K562 (cell line): ENCODE measurements at regions not wholly inside any gene's neighbourhood (a gene's known extent, or its start where the extent isn't known, plus 50 kb on each side); places are given as distances from the start of the nearest gene placed in this dataset.

ENCODE experiments used
- BCLAF1 ChIP-seq, 2 experiments: fragments of 450-650 bp in 1 of 2; IDR thresholded peaks; 2 replicates each; pipeline ENCODE4 v1.6.1; 2011 to 2017; ENCODE audit warnings: low read depth in 2 of 2, antibody characterized with exemption in 1 of 2, borderline replicate concordance in 1 of 2, low read length in 1 of 2, mild to moderate bottlenecking in 1 of 2, mixed read lengths in 1 of 2; ENCODE audit not compliant: control insufficient read depth in 1 of 2
- DIDO1 ChIP-seq: fragments of 450-650 bp; IDR thresholded peaks from 2 replicates; pipeline ENCODE4 v1.6.1; 2016; ENCODE audit warnings: low read depth, missing biosample characterization, missing genetic modification characterization
- ETV1 ChIP-seq: fragments of 450-650 bp; conservative IDR thresholded peaks from 2 replicates; pipeline ENCODE4 v1.6.1; 2016; ENCODE audit warnings: missing genetic modification characterization, control low read depth, low read depth, missing compliant biosample characterization
- FOXP4 ChIP-seq: sonication (generic); formaldehyde crosslinking; IDR thresholded peaks from 2 replicates; pipeline ENCODE4 v1.8.0; 2022; ENCODE audit warnings: mild to moderate bottlenecking, missing genetic modification reagents, borderline replicate concordance
- GATA2 ChIP-seq: sonication (generic); formaldehyde crosslinking; IDR thresholded peaks from 2 replicates; pipeline ENCODE4 v1.4.0; 2020; ENCODE audit warnings: mild to moderate bottlenecking, missing genetic modification reagents
- GTF2E2 ChIP-seq: fragments of 200-800 bp; sonication (Bioruptor generic); IDR thresholded peaks from 2 replicates; pipeline ENCODE4 v1.6.1; 2016; ENCODE audit warnings: missing genetic modification characterization, missing compliant biosample characterization
- HINFP ChIP-seq: fragments of 450-650 bp; conservative IDR thresholded peaks from 2 replicates; pipeline ENCODE4 v1.6.1; 2016; ENCODE audit warnings: missing genetic modification characterization, low read depth, mild to moderate bottlenecking, control low read depth, missing compliant biosample characterization
- HMBOX1 ChIP-seq: sonication (generic); IDR thresholded peaks from 2 replicates; pipeline ENCODE4 v1.6.1; 2016
- HMG20B ChIP-seq: fragments of 250-450 bp; sonication (Bioruptor Pico); IDR thresholded peaks from 2 replicates; pipeline ENCODE4 v1.5.0; 2021; ENCODE audit warnings: mild to moderate bottlenecking
- LEF1 ChIP-seq: fragments of 450-650 bp; IDR thresholded peaks from 2 replicates; pipeline ENCODE4 v1.6.1; 2016; ENCODE audit warnings: mild to moderate bottlenecking
- RAD51 ChIP-seq: fragments of 450-650 bp; IDR thresholded peaks from 2 replicates; pipeline ENCODE4 v1.7.1; 2016; ENCODE audit warnings: low read depth, mild to moderate bottlenecking, borderline replicate concordance
- TARDBP ChIP-seq: fragments of 450-650 bp; IDR thresholded peaks from 2 replicates; pipeline ENCODE4 v1.6.1; 2016
- U2AF2 ChIP-seq: fragments of 200-400 bp; formaldehyde crosslinking; optimal IDR thresholded peaks from 2 replicates; pipeline ENCODE3; 2017; ENCODE audit warnings: low read depth, mild to moderate bottlenecking, low read length
- ZKSCAN8 ChIP-seq: fragments of 200-800 bp; sonication (Bioruptor generic); IDR thresholded peaks from 2 replicates; pipeline ENCODE4 v1.6.1; 2016; ENCODE audit warnings: missing genetic modification characterization, missing compliant biosample characterization
- ZNF124 ChIP-seq: sonication (generic); formaldehyde crosslinking; IDR thresholded peaks from 2 replicates; pipeline ENCODE4 v1.8.1; 2022; ENCODE audit warnings: missing genetic modification reagents
- ZNF184 ChIP-seq: sonication (generic); formaldehyde crosslinking; IDR thresholded peaks from 2 replicates; pipeline ENCODE4 v1.5.0; 2020; ENCODE audit warnings: missing genetic modification reagents
- ZNF639 ChIP-seq, 2 experiments: fragments of 200-800 bp in 1 of 2; sonication (Bioruptor generic) in 1 of 2; sonication (generic) in 1 of 2; formaldehyde crosslinking in 1 of 2; IDR thresholded peaks in 1 of 2; conservative IDR thresholded peaks in 1 of 2; 2 replicates each; pipeline versions ENCODE4 v1.5.0 to v1.6.1; 2016 to 2020; ENCODE audit warnings: missing compliant biosample characterization in 1 of 2, missing genetic modification characterization in 1 of 2, missing genetic modification reagents in 1 of 2
- ZNF655 ChIP-seq: fragments of 250-450 bp; sonication (Bioruptor Pico); IDR thresholded peaks from 2 replicates; pipeline ENCODE4 v1.5.0; 2021

GRCh38 chr7:130917669-130918128, 183.7 kb upstream of the KLF14 start (continued):
- 0 out of 4 replicates have a peak, but pooled peaks of 1 of the 2 experiments have one; percentile 43 for TF ChIP-seq ZNF639 (CRISPR knock-in tag; conservative IDR thresholded peaks at IDR 0.05 in 1 of 2, IDR thresholded peaks at IDR 0.05 in 1 of 2)
- TF ChIP-seq ZNF184, result no peak
- TF ChIP-seq ZKSCAN8, result peak; percentile 54; the same call in 1 of the 2 replicates
- no peak for TF ChIP-seq U2AF2
- TF ChIP-seq ZNF124 (CRISPR knock-in tag), result no peak
- TF ChIP-seq LEF1, result 0 out of 2 replicates have a peak, but pooled peaks have one; percentile 59
- peak; percentile 55 for TF ChIP-seq HMBOX1
- TF ChIP-seq DIDO1 (tag), result no peak
- TF ChIP-seq ETV1 (tag), result peak; percentile 79
- no peak for TF ChIP-seq GATA2 (CRISPR knock-in tag)
- no peak for TF ChIP-seq HINFP (tag)
- no peak for TF ChIP-seq ZNF655 (CRISPR knock-in tag)
- TF ChIP-seq TARDBP, result no peak
- TF ChIP-seq GTF2E2, result no peak
- TF ChIP-seq FOXP4, result no peak
- no peak for TF ChIP-seq BCLAF1 (IDR thresholded peaks at IDR 0.05; ENCODE audit: borderline replicate concordance in 1 of 2, control insufficient read depth in 1 of 2, low read depth in 2 of 2, low read length in 1 of 2)
- TF ChIP-seq HMG20B (CRISPR knock-in tag), result no peak
- no peak for TF ChIP-seq RAD51
